ENCODE measurements at regions not wholly inside any gene's neighbourhood (a gene's known extent, or its start where the extent isn't known, plus 50 kb on each side); places are given as distances from the start of the nearest gene placed in this dataset.

GRCh38 chr4:60588556-60588955 lies 611.6 kb upstream of the ADGRL3 start:
- CTCF ChIA-PET = no interaction called here
- no peaks in the 10 kb centered on the region for H3K27me3 Mint-ChIP-seq
- H3K4me3 Mint-ChIP-seq = no peak overlapping the region
- no peaks in the 10 kb centered on the region for H3K36me3 Mint-ChIP-seq (ENCODE audit: low read depth)
- DNase-seq = no peak
- H3K27ac Mint-ChIP-seq = no peak overlapping the region
- POLR2A ChIA-PET = no interaction called here
- H3K4me1 Mint-ChIP-seq = no peaks in the 10 kb centered on the region
- peaks cover 3% of the 10 kb centered on the region for H3K9me3 Mint-ChIP-seq

- H3K27me3 Mint-ChIP-seq = no peaks in the 10 kb centered on the region
- no peaks in the 10 kb centered on the region for H3K4me1 Mint-ChIP-seq
- ChIA-PET POLR2A (no interaction called here), CTCF (no interaction called here)
- peaks cover 3% of the 10 kb centered on the region for H3K9me3 Mint-ChIP-seq
- H3K27ac Mint-ChIP-seq = no peak overlapping the region
- no peak overlapping the region for H3K4me3 Mint-ChIP-seq
- DNase-seq = no peak
- H3K36me3 Mint-ChIP-seq (ENCODE audit: low read depth) = no peaks in the 10 kb centered on the region
Measured at GRCh38 chr4:60589425-60589824, 610.7 kb upstream of the ADGRL3 start.

- no peak for DNase-seq
- CTCF ChIA-PET = no interaction called here
- POLR2A ChIA-PET = no interaction called here
- H3K4me1 Mint-ChIP-seq = no peaks in the 10 kb centered on the region
- H3K9me3 Mint-ChIP-seq = peaks cover 3% of the 10 kb centered on the region
- H3K27me3 Mint-ChIP-seq = no peaks in the 10 kb centered on the region
- H3K36me3 Mint-ChIP-seq (ENCODE audit: low read depth) = no peaks in the 10 kb centered on the region
- no peak overlapping the region for H3K27ac Mint-ChIP-seq
- H3K4me3 Mint-ChIP-seq = no peak overlapping the region
Measured at GRCh38 chr4:60590116-60590515, 610.0 kb upstream of the ADGRL3 start.

- no peak for DNase-seq
- no peaks in the 10 kb centered on the region for H3K27me3 Mint-ChIP-seq
- CTCF ChIA-PET = no interaction called here
- POLR2A ChIA-PET = no interaction called here
- no peak overlapping the region for H3K4me3 Mint-ChIP-seq
- no peaks in the 10 kb centered on the region for H3K36me3 Mint-ChIP-seq (ENCODE audit: low read depth)
- no peak overlapping the region for H3K27ac Mint-ChIP-seq
- no peaks in the 10 kb centered on the region for H3K4me1 Mint-ChIP-seq
- peaks cover 6% of the 10 kb centered on the region for H3K9me3 Mint-ChIP-seq
Measured at GRCh38 chr4:60605646-60606354, 594.3 kb upstream of the ADGRL3 start.

- ChIA-PET CTCF (no interaction called here), POLR2A (no interaction called here)
- Mint-ChIP-seq H3K27me3 (no peaks in the 10 kb centered on the region), H3K4me3 (no peak overlapping the region), H3K27ac (no peak overlapping the region), H3K9me3 (peaks cover 7% of the 10 kb centered on the region), H3K4me1 (no peaks in the 10 kb centered on the region), H3K36me3 (ENCODE audit: low read depth) (no peaks in the 10 kb centered on the region)
- no peak for DNase-seq
Measured at GRCh38 chr4:60611762-60612496, 588.2 kb upstream of the ADGRL3 start.

GRCh38 chr4:60617731-60618130 lies 582.4 kb upstream of the ADGRL3 start:
- Mint-ChIP-seq H3K4me3 (no peak overlapping the region), H3K27me3 (no peaks in the 10 kb centered on the region), H3K9me3 (peaks cover 13% of the 10 kb centered on the region), H3K27ac (no peak overlapping the region), H3K36me3 (ENCODE audit: low read depth) (no peaks in the 10 kb centered on the region), H3K4me1 (no peaks in the 10 kb centered on the region)
- CTCF ChIA-PET = no interaction called here
- no peak for DNase-seq
- POLR2A ChIA-PET = no interaction called here

- POLR2A ChIA-PET = no interaction called here
Measured at GRCh38 chr4:60619531-60620305, 580.4 kb upstream of the ADGRL3 start.

GRCh38 chr4:60637976-60638375 lies 562.1 kb upstream of the ADGRL3 start:
- ChIA-PET CTCF (no interaction called here), POLR2A (no interaction called here)
- Mint-ChIP-seq H3K4me1 (no peaks in the 10 kb centered on the region), H3K36me3 (ENCODE audit: low read depth) (no peaks in the 10 kb centered on the region), H3K27me3 (no peaks in the 10 kb centered on the region), H3K27ac (no peak overlapping the region), H3K4me3 (no peak overlapping the region), H3K9me3 (peaks cover 17% of the 10 kb centered on the region)
- DNase-seq = no peak

More at GRCh38 chr4:60619531-60620305, 580.4 kb upstream of the ADGRL3 start:
- H3K36me3 Mint-ChIP-seq (ENCODE audit: low read depth) = no peaks in the 10 kb centered on the region
- CTCF ChIA-PET = no interaction called here
- no peak overlapping the region for H3K4me3 Mint-ChIP-seq
- H3K27me3 Mint-ChIP-seq = no peaks in the 10 kb centered on the region
- H3K4me1 Mint-ChIP-seq = no peaks in the 10 kb centered on the region
- peaks cover 13% of the 10 kb centered on the region for H3K9me3 Mint-ChIP-seq
- no peak for DNase-seq
- no peak overlapping the region for H3K27ac Mint-ChIP-seq

- Mint-ChIP-seq H3K27ac (no peak overlapping the region), H3K4me1 (no peaks in the 10 kb centered on the region), H3K9me3 (peaks cover 6% of the 10 kb centered on the region), H3K36me3 (ENCODE audit: low read depth) (no peaks in the 10 kb centered on the region), H3K27me3 (no peaks in the 10 kb centered on the region), H3K4me3 (no peak overlapping the region)
- POLR2A ChIA-PET = no interaction called here
- CTCF ChIA-PET = no interaction called here
- DNase-seq = no peak
Measured at GRCh38 chr4:60648774-60649173, 551.4 kb upstream of the ADGRL3 start.

GRCh38 chr4:60652933-60653332 lies 547.2 kb upstream of the ADGRL3 start:
- Mint-ChIP-seq H3K4me3 (no peak overlapping the region), H3K4me1 (no peaks in the 10 kb centered on the region), H3K27me3 (no peaks in the 10 kb centered on the region), H3K36me3 (ENCODE audit: low read depth) (no peaks in the 10 kb centered on the region), H3K27ac (no peak overlapping the region), H3K9me3 (peaks cover 4% of the 10 kb centered on the region)
- ChIA-PET CTCF (no interaction called here), POLR2A (no interaction called here)
- DNase-seq = no peak

- H3K27ac Mint-ChIP-seq = no peak overlapping the region
- no peaks in the 10 kb centered on the region for H3K36me3 Mint-ChIP-seq (ENCODE audit: low read depth)
- H3K27me3 Mint-ChIP-seq = no peaks in the 10 kb centered on the region
- CTCF ChIA-PET = no interaction called here
- DNase-seq = no peak
- POLR2A ChIA-PET = no interaction called here
- H3K4me1 Mint-ChIP-seq = no peaks in the 10 kb centered on the region
- H3K4me3 Mint-ChIP-seq = no peak overlapping the region
- peaks cover 3% of the 10 kb centered on the region for H3K9me3 Mint-ChIP-seq
Measured at GRCh38 chr4:60655356-60655755, 544.8 kb upstream of the ADGRL3 start.

GRCh38 chr4:60656171-60656570 lies 544.0 kb upstream of the ADGRL3 start:
- no peaks in the 10 kb centered on the region for H3K36me3 Mint-ChIP-seq (ENCODE audit: low read depth)
- peaks cover 3% of the 10 kb centered on the region for H3K9me3 Mint-ChIP-seq
- no peak overlapping the region for H3K4me3 Mint-ChIP-seq
- POLR2A ChIA-PET = no interaction called here
- no peaks in the 10 kb centered on the region for H3K4me1 Mint-ChIP-seq
- no peak overlapping the region for H3K27ac Mint-ChIP-seq
- H3K27me3 Mint-ChIP-seq = no peaks in the 10 kb centered on the region
- CTCF ChIA-PET = no interaction called here
- no peak for DNase-seq

GRCh38 chr4:60657041-60657440 lies 543.1 kb upstream of the ADGRL3 start:
- Mint-ChIP-seq H3K9me3 (peaks cover 3% of the 10 kb centered on the region), H3K36me3 (ENCODE audit: low read depth) (no peaks in the 10 kb centered on the region), H3K27me3 (no peaks in the 10 kb centered on the region), H3K4me1 (no peaks in the 10 kb centered on the region), H3K4me3 (no peak overlapping the region), H3K27ac (no peak overlapping the region)
- ChIA-PET CTCF (no interaction called here), POLR2A (no interaction called here)
- DNase-seq = no peak

GRCh38 chr4:60657807-60658206 lies 542.3 kb upstream of the ADGRL3 start:
- H3K4me1 Mint-ChIP-seq = no peaks in the 10 kb centered on the region
- DNase-seq = no peak
- peaks cover 3% of the 10 kb centered on the region for H3K9me3 Mint-ChIP-seq
- H3K4me3 Mint-ChIP-seq = no peak overlapping the region
- no peaks in the 10 kb centered on the region for H3K36me3 Mint-ChIP-seq (ENCODE audit: low read depth)
- H3K27ac Mint-ChIP-seq = no peak overlapping the region
- CTCF ChIA-PET = no interaction called here
- POLR2A ChIA-PET = no interaction called here
- H3K27me3 Mint-ChIP-seq = no peaks in the 10 kb centered on the region
